H1 (cell line): ENCODE measurements at regions not wholly inside any gene's neighbourhood (a gene's known extent, or its start where the extent isn't known, plus 50 kb on each side); places are given as distances from the start of the nearest gene placed in this dataset.

Experiments used
- CEBPB ChIP-seq: IDR thresholded peaks from 2 replicates; pipeline ENCODE4 v1.6.1; 2012; ENCODE audit warnings: low read depth, low read length
- JUND ChIP-seq: IDR thresholded peaks from 2 replicates; pipeline ENCODE4 v1.6.1; 2011; ENCODE audit warnings: mild to moderate bottlenecking, improper control_type of control experiment, low read length
- NANOG ChIP-seq: IDR thresholded peaks from 2 replicates; pipeline ENCODE4 v1.6.1; 2011; ENCODE audit warnings: low read length, low read depth, mild to moderate bottlenecking, inconsistent platforms; ENCODE audit not compliant: insufficient read depth, poor library complexity, severe bottlenecking
- POLR2AphosphoS5 ChIP-seq: IDR thresholded peaks from 2 replicates; pipeline ENCODE4 v1.6.1; 2011; ENCODE audit warnings: low read depth, low read length
- RNF2 ChIP-seq: fragments of 200-900, 300-1000 bp; sonication (generic); IDR thresholded peaks from 2 replicates; pipeline ENCODE4 v1.7.1; 2016; ENCODE audit warnings: borderline replicate concordance, low read depth, mild to moderate bottlenecking, antibody characterized with exemption, low read length; ENCODE audit not compliant: poor library complexity, severe bottlenecking; ENCODE audit errors: missing control alignments
- SP2 ChIP-seq: IDR thresholded peaks from 2 replicates; pipeline ENCODE4 v1.6.1; 2012; ENCODE audit warnings: mild to moderate bottlenecking, low read length, inconsistent platforms
- ZNF274 ChIP-seq: IDR thresholded peaks from 2 replicates; pipeline ENCODE4 v1.7.0; 2012; ENCODE audit warnings: low read length, borderline replicate concordance; ENCODE audit errors: extremely low read depth
- TF ChIP-seq, protein P1 (sequence below): IDR thresholded peaks from 2 replicates; pipeline ENCODE4 v1.6.1; 2012; ENCODE audit warnings: inconsistent platforms

DNA sequence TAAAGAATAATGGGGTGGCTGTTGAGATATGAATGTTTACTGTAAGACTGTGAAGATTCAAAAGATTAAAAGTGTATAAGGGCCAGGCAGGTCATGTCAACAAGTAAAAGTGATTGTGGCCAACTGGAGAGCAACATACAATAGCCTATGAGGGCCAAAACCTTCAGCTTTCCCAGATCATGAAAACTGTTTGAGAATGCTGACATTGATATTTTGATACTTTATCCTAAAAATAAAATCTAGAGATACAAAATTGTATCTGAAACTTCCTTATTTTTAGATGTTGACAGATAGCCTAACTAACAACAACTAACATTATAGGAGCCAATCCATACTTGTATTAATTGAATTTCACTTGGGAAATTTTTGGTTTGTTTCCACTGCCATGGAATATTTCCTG is 70.3 kb upstream of the PAK5 start (continued):
- no peak for TF ChIP-seq RNF2
- TF ChIP-seq ZNF274, result no peak
- no peak for TF ChIP-seq JUND
- TF ChIP-seq CEBPB, result no peak
- TF ChIP-seq NANOG, result no peak
- TF ChIP-seq SP2, result no peak
- TF ChIP-seq, protein P1, sequence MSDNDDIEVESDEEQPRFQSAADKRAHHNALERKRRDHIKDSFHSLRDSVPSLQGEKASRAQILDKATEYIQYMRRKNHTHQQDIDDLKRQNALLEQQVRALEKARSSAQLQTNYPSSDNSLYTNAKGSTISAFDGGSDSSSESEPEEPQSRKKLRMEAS, result no peak
- no peak for TF ChIP-seq POLR2AphosphoS5
